ENCODE measurements at regions not wholly inside any gene's neighbourhood (a gene's known extent, or its start where the extent isn't known, plus 50 kb on each side); places are given as distances from the start of the nearest gene placed in this dataset.

DNA sequence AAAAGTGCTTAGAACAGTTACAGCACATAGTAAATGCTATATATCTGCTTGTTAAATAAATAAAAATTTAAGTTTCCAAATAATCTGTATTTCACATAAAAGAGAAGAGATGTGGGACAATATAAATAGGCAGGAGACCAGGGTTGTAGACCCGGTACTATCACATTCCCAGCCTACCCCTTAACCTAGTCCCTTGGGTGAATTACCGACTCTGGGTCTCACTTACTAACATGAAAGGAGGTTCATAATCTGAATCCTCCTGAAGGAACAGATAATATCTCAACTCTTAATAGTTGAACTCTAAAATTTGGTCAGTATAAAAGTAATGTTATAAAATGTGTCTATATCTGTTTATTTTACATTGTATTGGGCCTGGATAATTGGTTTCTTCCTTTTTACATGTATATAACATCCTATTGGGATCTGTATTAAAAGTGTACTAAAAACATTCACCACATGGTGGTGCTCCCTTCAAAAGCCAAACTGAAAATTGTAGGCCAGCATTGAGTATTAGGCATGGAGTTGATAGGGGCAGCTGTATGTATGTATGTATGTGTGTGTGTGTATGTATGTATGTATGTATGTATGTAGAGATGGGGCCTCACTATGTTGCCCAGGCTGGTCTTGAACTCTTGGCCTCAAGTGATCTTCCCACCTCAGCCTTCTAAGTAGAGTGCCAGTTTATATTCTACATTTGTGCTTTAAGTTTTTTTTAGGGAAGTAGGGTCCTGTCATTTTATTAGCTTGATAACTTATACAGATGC is 64.2 kb upstream of the ABL1 start:
- no peaks in the 10 kb centered on the region for H3K27me3 ChIP-seq (ENCODE audit: control insufficient read depth, insufficient read depth, low read length)
- no peaks in the 10 kb centered on the region for H3K36me3 ChIP-seq (ENCODE audit: control insufficient read depth, insufficient read depth, low read length)
- H3K9ac ChIP-seq (ENCODE audit: low read length): no peak overlapping the region
- H3K4me1 ChIP-seq (ENCODE audit: control insufficient read depth, insufficient read depth, low read length): peaks cover 9% of the 10 kb centered on the region
- H3K9me3 ChIP-seq (ENCODE audit: control insufficient read depth, low read length): no peaks in the 10 kb centered on the region
- H3K4me3 ChIP-seq (ENCODE audit: low read length): no peak overlapping the region

DNA sequence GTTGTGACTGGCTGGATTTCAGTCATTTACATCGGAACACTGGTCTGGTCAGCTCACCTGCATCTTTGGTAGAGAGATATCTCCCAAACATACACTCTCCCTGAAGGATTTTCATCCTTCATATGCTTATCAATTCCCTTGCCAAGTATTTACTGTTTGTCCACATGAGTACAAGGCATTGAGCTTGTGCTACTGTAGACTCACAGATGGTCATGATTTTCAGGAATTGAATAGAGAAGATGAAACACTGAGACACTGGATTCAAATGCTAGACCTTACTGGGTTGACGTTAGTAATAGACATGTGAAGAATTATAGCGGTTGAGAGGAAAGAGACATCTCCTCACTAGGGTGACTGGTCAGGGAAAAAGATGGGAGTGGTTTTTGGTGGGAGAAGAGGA is 62.9 kb upstream of the ABL1 start:
- Histone ChIP-seq H3K4me1 (ENCODE audit: control insufficient read depth, insufficient read depth, low read length) (no peaks in the 10 kb centered on the region), H3K4me3 (ENCODE audit: low read length) (no peak overlapping the region), H3K36me3 (ENCODE audit: control insufficient read depth, insufficient read depth, low read length) (no peaks in the 10 kb centered on the region), H3K9ac (ENCODE audit: low read length) (no peak overlapping the region), H3K9me3 (ENCODE audit: control insufficient read depth, low read length) (no peaks in the 10 kb centered on the region), H3K27me3 (ENCODE audit: control insufficient read depth, insufficient read depth, low read length) (no peaks in the 10 kb centered on the region)

DNA sequence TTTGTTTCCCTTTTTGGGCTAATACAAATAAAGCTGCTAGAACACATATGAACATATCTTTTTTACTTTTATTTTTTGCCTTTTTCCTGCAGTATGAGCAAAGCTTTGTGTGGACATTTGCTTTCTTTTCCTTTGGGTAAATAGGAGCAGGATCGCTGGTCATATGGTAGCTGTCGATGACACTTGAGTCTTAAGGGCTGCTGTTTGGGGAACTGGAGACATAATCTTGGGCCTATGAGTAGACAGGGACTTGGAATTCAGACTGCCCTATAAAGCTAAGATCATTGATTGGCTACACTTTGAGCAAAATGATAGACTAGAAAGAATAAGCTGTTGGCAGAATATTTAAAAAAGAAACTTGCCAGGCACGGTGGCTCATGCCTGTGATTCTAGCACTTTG is 60.9 kb upstream of the ABL1 start:
- H3K4me1 ChIP-seq (ENCODE audit: control insufficient read depth, insufficient read depth, low read length): no peaks in the 10 kb centered on the region
- no peak overlapping the region for H3K9ac ChIP-seq (ENCODE audit: low read length)
- H3K27me3 ChIP-seq (ENCODE audit: control insufficient read depth, insufficient read depth, low read length): no peaks in the 10 kb centered on the region
- H3K9me3 ChIP-seq (ENCODE audit: control insufficient read depth, low read length): no peaks in the 10 kb centered on the region
- H3K36me3 ChIP-seq (ENCODE audit: control insufficient read depth, insufficient read depth, low read length): no peaks in the 10 kb centered on the region
- no peak overlapping the region for H3K4me3 ChIP-seq (ENCODE audit: low read length)

DNA sequence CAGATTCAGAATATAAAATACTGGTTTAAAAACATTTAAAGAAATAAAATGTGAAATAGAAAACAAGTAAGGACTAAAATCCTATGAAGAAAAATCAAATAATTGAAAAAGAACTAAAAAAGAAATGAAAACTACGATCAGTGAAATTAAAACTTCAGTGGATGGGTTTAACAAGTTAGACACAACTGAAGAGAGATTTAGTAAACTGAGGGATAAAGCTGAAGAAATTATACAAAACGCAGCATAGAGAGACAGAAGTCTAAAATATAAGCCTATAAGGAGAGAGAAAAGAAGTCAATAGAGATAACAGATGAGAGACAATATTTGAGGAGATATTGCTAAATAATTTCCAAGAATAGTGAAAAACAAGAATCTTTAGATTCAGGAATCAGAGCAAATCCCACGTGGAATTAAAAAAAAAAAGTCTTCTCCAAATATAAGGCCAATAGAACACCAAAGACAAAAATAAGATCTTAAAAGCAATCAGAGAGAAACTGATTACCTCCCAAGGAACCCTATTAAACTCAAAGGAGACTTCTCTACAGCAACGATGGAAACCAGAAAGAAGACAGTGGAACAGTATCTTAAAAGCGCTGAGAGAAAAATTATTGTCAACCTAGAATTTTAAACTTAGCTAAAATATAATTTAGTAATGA is 59.6 kb upstream of the ABL1 start:
- Histone ChIP-seq H3K4me3 (ENCODE audit: low read length) (no peak overlapping the region), H3K4me1 (ENCODE audit: control insufficient read depth, insufficient read depth, low read length) (no peaks in the 10 kb centered on the region), H3K27me3 (ENCODE audit: control insufficient read depth, insufficient read depth, low read length) (no peaks in the 10 kb centered on the region), H3K9ac (ENCODE audit: low read length) (no peak overlapping the region), H3K9me3 (ENCODE audit: control insufficient read depth, low read length) (no peaks in the 10 kb centered on the region), H3K36me3 (ENCODE audit: control insufficient read depth, insufficient read depth, low read length) (no peaks in the 10 kb centered on the region)

- Histone ChIP-seq H3K9ac (ENCODE audit: low read length) (no peak overlapping the region), H3K4me1 (ENCODE audit: control insufficient read depth, insufficient read depth, low read length) (no peaks in the 10 kb centered on the region), H3K9me3 (ENCODE audit: control insufficient read depth, low read length) (no peaks in the 10 kb centered on the region), H3K4me3 (ENCODE audit: low read length) (no peak overlapping the region), H3K27me3 (ENCODE audit: control insufficient read depth, insufficient read depth, low read length) (no peaks in the 10 kb centered on the region), H3K36me3 (ENCODE audit: control insufficient read depth, insufficient read depth, low read length) (no peaks in the 10 kb centered on the region)
These were observed 55.8 kb upstream of the ABL1 start for GRCh38 chr9:130779153-130779855.

GRCh38 chr9:130780415-130780814 is 54.6 kb upstream of the ABL1 start:
- Histone ChIP-seq H3K36me3 (ENCODE audit: control insufficient read depth, insufficient read depth, low read length) (no peaks in the 10 kb centered on the region), H3K4me3 (ENCODE audit: low read length) (no peak overlapping the region), H3K9ac (ENCODE audit: low read length) (peak overlapping the region; percentile 45), H3K4me1 (ENCODE audit: control insufficient read depth, insufficient read depth, low read length) (peaks cover 7% of the 10 kb centered on the region), H3K27me3 (ENCODE audit: control insufficient read depth, insufficient read depth, low read length) (no peaks in the 10 kb centered on the region), H3K9me3 (ENCODE audit: control insufficient read depth, low read length) (no peaks in the 10 kb centered on the region)

DNA sequence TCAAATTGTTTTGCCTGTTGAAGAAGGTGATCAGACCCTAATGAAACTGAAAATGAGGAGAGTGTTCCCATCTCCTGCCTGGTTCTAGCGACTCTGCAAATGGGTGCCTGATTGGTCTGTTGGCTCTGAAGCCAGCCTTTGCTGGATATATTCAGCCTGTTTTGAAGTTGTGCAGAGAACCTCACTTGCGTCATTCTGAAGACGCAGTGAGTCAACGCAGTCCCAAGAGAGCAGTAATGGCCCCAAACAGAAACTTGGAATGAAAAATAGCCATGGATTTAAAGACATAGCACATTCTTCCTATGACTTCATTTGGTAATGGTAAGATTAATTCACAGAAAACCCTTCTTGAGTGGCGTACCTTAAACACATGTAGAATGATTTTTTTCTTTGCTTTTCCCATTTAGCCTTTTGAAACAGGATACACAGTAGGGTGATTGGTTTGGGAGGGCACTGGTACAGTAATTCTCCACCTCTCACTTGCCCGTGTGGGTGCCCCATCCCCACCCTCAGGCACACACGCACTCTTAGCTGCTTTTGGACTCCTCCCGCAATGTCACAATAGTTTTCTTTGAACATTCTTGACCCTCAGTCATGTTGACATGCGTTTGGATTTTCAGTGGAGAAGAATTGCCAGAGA is 54.1 kb upstream of the ABL1 start:
- Histone ChIP-seq H3K4me1 (ENCODE audit: control insufficient read depth, insufficient read depth, low read length) (peaks cover 8% of the 10 kb centered on the region), H3K27me3 (ENCODE audit: control insufficient read depth, insufficient read depth, low read length) (no peaks in the 10 kb centered on the region), H3K9me3 (ENCODE audit: control insufficient read depth, low read length) (no peaks in the 10 kb centered on the region), H3K4me3 (ENCODE audit: low read length) (no peak overlapping the region), H3K9ac (ENCODE audit: low read length) (peak overlapping the region; percentile 45), H3K36me3 (ENCODE audit: control insufficient read depth, insufficient read depth, low read length) (no peaks in the 10 kb centered on the region)

DNA sequence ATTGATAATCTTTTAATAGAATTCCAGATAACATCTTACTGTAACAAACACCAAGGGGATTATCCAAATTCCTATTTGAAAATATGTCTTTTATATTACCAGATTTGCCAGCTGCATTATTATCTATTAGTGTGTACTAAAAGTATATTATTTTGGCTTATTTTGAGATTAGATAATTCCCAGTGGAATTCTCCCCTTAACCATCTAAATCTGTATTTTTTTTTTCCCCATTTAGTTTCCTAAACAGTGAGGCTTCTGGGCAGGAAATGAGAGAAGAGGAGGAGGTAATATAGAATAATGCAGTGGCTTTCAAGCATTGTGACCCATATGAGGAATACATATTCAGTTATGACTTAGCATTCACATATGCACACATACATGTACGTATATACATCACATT is 53.5 kb upstream of the ABL1 start:
- peaks cover 10% of the 10 kb centered on the region for H3K4me1 ChIP-seq (ENCODE audit: control insufficient read depth, insufficient read depth, low read length)
- no peaks in the 10 kb centered on the region for H3K36me3 ChIP-seq (ENCODE audit: control insufficient read depth, insufficient read depth, low read length)
- H3K9me3 ChIP-seq (ENCODE audit: control insufficient read depth, low read length): no peaks in the 10 kb centered on the region
- H3K4me3 ChIP-seq (ENCODE audit: low read length): no peak overlapping the region
- H3K9ac ChIP-seq (ENCODE audit: low read length): no peak overlapping the region
- H3K27me3 ChIP-seq (ENCODE audit: control insufficient read depth, insufficient read depth, low read length): no peaks in the 10 kb centered on the region

DNA sequence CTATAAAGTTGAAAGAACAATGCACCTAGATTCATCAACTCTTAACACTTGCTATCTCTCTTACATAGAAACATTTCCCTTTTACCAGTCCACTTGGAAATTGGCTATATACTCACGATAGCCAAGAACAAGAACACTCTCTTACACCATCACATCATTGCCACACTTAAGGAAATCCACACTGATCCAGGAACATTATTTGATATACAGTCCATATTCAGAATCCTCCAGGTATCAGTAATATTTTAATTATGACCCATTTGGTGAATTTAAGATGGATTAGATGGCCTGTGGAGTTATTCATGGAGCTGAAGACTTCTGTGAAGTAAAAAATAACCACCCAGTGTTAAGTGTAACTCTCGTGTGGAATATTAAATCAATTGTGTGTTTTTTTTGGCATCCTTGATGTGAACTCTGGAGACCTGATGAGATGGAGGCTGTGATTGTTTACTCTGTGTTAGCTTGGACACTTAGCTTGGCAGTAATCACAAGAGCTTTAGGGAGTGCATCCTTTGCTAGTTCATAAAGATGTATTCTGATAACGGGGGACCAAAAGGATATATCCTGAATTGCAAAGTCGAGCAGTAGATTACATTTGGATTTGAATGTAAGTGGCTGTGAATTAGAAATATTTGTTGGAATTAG is 52.0 kb upstream of the ABL1 start:
- no peak overlapping the region for H3K9ac ChIP-seq (ENCODE audit: low read length)
- H3K27me3 ChIP-seq (ENCODE audit: control insufficient read depth, insufficient read depth, low read length): no peaks in the 10 kb centered on the region
- no peaks in the 10 kb centered on the region for H3K9me3 ChIP-seq (ENCODE audit: control insufficient read depth, low read length)
- H3K4me1 ChIP-seq (ENCODE audit: control insufficient read depth, insufficient read depth, low read length): peaks cover 10% of the 10 kb centered on the region
- no peak overlapping the region for H3K4me3 ChIP-seq (ENCODE audit: low read length)
- H3K36me3 ChIP-seq (ENCODE audit: control insufficient read depth, insufficient read depth, low read length): no peaks in the 10 kb centered on the region

DNA sequence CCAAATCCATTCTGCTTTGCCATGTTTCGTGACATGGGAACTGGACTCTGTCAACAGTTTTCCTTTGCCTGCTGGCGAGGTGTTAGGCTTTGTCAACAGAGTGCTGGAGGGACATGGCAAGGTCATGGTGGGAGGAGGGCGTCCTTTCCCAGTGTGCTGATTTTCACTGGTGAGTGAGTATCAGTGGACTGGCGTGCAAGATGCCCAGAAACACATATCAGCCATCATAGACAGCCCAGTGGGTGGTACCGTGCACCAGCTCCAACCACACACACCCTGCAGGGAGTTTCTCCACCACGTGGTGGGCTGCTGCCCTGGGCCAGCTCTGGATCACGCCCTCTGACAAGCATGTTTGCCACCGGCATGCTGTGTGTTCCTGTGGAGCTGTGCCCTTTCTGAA is 50.0 kb upstream of the ABL1 start:
- H3K36me3 ChIP-seq (ENCODE audit: control insufficient read depth, insufficient read depth, low read length): no peaks in the 10 kb centered on the region
- no peaks in the 10 kb centered on the region for H3K27me3 ChIP-seq (ENCODE audit: control insufficient read depth, insufficient read depth, low read length)
- no peak overlapping the region for H3K4me3 ChIP-seq (ENCODE audit: low read length)
- H3K4me1 ChIP-seq (ENCODE audit: control insufficient read depth, insufficient read depth, low read length): peaks cover 10% of the 10 kb centered on the region
- no peaks in the 10 kb centered on the region for H3K9me3 ChIP-seq (ENCODE audit: control insufficient read depth, low read length)
- H3K9ac ChIP-seq (ENCODE audit: low read length): no peak overlapping the region
